ENCODE measurements at regions not wholly inside any gene's neighbourhood (a gene's known extent, or its start where the extent isn't known, plus 50 kb on each side); places are given as distances from the start of the nearest gene placed in this dataset.

GRCh38 chr2:12587729-12588522, 128.8 kb upstream of the TRIB2 start:
- TF ChIP-seq CTCF (IDR thresholded peaks at IDR 0.05) (no peak), POLR2AphosphoS5 (IDR thresholded peaks at IDR 0.05; ENCODE audit: insufficient read depth in 1 of 2, low read depth in 1 of 2) (no peak)
